CD1c-positive myeloid dendritic cell (primary cell): ENCODE measurements at regions not wholly inside any gene's neighbourhood (a gene's known extent, or its start where the extent isn't known, plus 50 kb on each side); places are given as distances from the start of the nearest gene placed in this dataset.
A peak's percentile ranks its signal among the peaks of the same experiment; 100 is the strongest.

Source experiments
- DNase-seq: peaks from one replicate; pipeline ENCODE4 v3.0.0-alpha.2; 2016; ENCODE audit errors: extremely low spot score

DNA sequence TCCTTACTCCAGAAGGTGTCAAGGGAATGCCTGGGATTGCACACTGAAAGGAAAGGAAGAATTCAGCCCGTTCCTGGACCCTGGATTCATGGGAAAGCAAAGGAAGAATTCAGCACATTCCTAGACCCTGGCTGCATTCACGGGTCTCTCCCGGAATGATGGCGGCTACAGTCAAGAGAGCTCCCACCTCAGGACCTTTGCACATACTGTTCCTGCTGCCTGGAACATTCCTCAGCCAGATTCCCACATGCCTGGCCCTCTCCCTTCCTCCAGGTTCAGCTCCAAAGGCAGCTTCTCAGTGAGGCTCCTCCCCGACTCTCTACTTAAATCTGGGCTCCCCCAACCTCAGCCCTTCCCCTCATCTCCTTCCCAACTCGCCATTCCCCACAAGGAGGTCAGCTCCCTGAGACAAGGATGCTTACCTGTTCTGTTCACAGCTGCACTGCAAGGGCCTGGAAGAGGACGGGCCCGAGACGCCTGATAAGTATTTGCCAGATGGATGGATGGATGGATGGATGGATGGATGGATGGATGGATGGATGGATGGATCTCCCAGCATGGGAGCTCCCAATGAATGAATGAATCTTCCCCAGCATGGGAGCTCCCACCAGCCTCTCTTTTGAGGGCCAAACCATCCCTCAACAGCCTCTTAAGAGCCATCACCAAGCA is 77.4 kb downstream of the NCOR2 start:
- no peak for DNase-seq

DNA sequence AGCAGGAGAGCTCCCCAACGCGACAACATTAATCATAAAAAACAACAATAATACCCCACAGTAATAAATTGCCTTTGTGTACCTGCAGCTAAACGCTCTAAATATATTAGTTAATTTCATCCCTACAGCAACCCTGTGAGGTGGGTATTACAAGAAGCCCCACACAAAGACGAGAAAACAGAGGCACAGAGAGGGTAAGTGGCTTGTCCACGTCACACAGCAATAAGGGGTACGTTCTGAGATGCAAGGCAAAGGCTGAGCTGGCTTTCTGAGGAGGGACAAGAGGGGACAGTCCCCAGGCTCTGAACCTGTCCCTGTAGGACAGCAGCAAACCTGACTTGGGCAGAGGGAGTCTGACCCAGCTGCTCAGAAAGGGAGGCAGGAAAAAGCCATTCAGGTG is 78.2 kb downstream of the NCOR2 start:
- no peak for DNase-seq

DNA sequence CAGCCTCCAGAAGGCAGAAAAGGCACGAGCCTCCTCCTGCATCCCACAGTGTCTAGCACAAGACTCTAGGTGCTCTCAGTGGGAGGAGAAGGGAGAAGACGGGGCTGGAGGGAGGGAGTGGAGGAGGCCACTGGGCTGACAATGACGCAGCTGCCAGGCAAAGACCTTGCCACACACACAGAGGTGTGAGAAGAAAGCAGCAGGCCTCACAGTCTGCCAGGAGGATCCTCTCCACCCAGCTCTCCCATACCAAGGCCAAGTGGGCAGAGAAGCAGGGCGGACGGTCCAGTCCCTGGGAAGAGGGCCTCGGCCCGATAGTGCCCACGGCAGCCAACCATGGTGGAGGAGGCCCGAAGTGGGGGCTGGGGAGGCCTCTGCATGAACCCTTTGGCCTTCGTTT is 78.9 kb downstream of the NCOR2 start:
- DNase-seq = no peak

DNA sequence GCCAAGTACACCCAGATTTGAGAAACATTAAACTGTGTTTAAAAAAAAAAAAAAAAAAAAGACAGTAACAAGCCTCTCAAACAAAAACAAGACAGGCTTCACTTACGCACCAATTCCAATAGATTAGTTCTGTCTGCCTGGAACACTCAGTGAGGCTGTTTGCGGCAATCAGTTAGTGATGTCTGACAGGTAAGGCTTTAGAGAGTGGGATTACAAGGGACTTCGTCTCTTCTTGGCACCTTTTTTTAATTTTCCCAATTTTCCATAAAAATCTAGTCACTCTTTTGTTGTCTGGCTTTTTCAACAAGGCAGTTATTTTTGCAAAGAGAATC is 79.6 kb downstream of the NCOR2 start:
- DNase-seq = no peak

DNA sequence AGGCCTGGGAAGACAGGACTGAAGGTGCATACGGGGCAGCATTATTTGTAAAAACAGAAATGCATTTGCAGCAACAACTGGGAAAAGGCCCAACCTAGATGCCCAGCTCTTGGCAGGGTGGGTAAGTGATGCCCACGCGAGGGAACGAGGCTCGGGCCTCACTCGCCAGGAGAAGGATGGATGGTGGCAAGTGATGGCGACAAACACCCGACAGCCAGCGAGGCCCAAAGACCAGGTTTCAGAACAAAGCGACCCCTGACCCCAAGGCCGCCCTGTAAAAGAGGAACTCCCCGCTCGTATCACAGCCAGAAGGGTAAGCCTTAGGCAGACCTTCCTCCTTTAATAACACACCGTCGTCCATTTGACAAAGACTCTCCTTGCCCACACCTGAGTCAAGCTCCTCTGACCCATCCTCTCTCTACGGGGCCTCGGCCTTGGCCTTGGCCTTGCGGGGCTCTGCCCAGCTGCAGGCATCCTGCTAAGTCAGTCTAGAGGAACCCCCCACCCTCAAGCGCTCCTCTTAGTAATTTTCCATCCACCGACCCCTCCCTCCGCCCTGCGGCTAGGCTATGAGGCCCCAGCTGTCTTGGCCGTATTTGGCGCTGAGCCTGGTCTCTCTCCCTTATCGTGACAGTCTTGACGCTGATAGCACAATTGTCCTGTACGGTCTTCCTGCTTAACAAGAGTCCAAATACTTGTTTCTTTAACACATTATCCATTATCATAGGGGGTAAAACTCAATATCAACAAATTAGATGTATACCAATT is 80.2 kb downstream of the NCOR2 start:
- no peak for DNase-seq

DNA sequence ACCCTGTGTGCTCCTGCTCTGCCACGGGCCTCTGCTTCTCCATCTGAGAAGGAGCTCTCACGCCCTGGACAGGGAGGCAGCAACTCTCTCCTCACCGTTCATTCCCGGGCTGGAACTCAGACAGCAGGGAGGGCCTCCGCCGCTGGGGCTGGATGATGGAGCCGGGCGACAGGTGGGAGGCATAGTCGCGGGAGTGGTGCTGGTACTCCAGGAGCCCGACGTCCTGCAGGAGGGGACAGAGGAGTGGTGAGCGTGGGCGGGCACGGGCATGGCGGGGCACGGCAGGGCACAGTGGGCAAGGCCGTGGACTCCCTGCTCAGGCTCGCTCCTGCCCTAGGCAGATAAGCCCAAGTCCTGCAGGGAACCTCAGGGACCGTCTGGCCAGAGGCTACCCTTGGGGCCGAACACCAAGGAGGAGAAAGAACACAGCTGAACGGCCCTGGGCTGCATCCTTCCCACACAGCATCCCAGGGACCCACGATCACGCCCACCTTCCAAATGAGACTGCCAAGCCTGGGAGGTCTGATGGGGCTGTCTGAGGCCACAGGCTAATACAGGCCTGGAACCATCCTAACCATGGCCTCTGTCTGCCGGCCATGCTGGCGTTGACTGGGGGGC is 81.0 kb downstream of the NCOR2 start:
- no peak for DNase-seq

DNA sequence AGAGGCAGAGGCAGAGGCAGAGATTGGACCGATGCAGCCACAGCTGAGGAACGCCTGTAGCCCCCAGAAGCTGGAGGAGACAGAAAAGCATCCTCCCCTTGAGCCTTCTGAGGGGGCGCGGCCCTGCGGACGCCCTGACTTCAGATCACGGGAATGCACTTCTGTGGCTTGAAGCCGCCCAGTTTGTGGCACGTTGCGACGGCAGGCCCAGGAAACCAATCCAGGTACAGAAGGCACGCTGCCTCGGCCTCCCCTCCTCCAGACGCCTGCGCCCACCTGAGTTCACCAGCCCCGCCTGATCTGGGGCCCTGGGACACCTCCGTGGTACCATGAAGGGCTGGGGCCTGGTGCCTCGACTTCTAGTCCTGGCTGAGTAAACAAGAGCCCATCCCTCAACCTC is 82.0 kb downstream of the NCOR2 start:
- no peak for DNase-seq

DNA sequence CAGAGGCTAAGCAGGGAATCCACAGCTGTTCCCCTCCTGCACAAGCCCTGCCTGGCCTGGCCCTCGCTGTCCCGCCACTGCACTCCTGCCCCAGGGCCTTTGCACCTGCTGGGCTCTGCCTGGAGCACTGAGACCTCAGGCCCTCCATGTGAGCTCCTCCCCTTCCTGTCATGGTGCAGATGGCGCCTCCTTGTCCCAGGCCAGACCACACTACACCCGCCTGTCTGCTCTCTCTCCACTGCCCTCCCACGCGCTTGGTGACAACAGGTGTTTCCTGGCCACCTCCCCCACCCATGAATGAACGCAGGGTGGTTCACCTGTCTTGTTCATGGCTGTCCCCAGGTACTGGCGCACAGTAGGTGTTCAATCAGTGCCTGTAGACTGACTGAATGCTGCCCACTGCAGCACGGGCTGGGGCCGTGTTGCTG is 82.9 kb downstream of the NCOR2 start:
- no peak for DNase-seq

DNA sequence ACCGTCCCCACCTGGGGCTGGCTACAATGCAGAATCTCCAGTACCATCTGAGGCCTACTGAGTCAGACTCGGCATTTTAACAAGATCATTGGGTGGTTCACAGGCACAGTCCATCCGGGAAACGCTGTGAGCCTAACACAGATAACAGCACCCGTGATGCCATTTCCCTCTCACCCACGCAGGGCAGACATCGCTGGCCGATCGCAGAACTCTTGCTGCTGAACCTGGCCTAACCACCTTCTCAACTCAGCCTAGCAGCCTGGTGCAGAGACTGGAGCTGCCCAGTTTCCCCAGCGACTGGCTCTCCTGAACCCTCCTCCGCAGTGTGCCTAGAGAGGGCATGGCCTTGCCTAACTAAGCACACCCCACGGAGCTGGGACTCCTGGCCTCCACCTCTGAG is 83.3 kb downstream of the NCOR2 start:
- no peak for DNase-seq

DNA sequence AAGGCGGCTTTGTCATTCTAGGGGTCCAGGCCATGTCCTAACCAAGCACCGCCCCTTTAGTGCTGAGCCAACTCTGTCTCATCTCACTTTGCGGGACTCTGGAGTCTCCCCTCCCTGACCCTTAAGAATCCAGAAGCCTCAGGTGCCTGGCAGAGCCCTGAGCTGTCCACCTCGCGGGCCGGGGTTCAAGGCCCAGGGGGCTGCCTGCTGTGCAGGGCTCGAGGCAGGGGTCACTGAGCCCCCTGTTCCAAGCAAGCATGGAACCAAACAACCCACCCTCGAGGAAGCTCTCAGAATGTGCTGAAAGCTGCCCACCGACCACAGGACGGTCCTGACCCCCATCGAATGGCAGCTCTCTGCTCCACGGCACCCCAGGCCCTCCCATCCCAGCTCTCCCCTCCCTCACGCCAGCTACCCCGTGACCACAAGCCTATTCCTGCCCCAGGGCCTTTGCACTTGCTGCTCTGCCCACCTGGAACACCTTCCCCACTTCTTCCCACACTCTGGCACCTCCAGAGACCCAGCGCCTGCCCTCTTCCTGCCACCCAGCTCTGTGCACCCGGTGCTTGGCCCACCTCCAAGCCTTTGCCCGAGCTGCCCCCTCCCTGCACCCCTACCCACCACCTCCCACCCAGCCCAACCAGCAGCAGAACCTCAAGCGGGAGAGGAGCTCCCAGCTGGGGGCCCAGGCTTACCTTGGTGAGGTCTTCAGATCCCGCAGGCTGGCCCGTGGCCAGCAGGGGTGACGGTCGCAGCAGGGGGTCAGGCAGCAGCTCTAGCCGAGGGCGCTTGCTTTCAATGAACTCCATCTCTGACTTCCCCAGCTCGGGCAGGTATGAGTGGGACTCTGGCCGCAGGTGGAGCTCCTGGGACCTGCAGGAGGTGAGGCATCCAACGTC is 84.3 kb downstream of the NCOR2 start:
- no peak for DNase-seq

DNA sequence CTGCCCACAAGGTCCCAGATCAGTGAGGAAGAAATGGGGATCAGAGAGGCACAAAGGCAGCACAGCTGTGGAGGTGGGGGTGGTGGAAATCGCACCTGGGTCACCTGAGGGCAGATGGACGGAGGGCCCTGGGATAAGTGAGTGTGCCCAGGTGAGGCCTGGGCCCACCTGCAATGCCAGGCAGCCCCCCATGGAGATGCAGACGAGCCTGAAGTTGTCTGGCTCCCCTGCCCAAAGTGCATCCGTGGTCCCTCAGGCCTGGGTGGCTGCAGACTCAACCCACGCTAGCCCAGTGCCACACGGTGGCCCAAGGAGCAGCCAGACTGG is 84.9 kb downstream of the NCOR2 start:
- no peak for DNase-seq

DNA sequence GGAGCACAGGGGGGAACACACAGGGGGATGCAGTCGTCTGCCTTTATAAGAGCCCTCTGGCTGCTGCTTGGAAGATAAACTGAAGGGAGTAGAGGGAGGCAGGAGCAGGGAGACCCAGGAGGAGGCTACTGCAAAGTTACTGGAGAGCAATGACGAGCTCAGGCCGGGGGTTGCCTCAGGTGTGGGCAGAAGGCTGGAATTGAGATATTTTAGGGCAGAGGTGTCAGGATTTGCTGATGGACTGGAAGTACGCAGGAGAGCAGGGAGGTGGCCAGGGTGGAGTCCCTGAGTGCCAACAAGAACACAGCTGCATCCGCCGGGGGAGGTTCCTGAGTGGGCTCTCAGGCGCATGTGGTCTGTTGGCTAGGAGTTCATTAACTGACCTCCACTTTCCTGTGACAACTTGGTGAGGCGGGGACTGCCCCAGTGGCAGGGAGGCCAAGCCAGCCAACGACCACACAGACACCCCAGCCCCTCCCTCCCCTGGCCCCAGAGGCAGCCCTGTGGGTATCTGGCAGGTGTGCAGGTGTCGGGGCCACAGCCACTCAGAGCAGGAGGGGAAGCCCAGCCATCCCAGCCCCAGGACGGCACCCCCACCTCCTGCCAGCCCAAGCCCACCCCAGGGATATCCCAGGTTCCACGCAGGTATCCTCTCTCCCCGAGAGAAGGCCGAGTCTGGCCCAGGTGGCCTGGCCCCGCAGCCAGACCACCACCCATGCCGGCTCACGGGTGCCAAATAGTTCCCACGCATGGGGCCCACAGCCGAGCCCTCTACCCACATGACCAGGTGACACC is 85.4 kb downstream of the NCOR2 start:
- DNase-seq = no peak

DNA sequence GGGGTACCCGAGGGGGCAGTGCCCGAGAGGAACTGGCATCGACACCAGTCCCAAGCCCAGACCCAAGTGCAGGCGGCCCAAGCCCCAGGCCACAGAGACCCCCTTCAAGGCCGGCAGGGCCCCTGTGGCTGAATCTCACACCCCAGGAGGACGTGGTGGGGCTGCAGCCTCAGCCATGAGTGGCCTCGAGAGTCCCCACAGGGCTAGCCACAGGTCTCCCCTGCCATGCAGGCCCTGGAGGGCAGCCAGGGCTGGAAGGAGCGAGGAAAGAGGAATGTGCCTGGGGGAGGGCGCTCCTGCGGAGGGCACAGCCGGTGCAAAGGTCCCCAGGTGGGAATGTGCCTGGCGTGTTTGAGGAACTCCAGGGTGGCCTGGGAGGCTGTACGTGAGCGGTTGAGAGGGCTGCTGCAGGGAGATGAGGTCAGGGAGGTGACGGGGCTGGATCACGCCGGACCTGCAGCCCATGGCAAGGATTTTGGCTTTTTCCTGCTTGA is 86.1 kb downstream of the NCOR2 start:
- no peak for DNase-seq

DNA sequence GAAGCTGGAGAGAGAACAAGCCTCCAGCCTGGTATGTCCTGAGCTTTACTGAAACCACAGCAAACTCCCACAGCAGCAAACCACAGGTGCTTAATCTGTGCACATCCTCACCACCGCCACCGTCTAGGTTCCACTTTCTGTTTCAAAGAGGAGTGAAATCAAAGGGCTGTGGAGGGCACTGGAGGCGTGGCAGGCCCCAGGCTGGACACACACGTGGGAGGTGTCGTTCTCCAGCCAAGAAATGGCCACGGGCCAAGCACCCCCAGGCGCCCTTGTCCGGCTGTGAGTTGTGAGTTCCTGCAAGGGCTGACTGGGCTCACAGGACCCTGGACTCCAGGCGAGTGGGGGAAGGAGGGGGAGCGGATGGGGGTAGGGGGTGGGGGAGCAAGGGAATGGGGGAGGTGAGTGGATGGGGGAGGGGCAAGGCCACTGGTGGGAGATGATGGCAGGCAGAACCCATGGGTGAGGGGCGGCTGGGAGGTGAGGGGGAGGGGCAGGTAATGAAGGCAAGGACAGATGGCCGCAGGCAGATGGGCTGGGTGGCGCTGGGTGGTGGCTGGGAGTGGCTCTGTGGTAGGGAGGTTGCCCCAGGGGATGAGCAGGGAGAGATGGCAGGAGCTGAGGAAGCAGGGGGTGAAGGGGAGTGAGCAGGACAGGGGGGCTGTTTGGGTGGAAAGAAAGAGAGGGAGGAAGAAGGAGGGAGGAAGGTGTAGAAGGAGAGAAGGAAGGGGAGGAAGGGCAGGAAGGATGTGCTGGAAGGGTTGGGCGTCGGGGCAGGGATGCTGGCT is 86.7 kb downstream of the NCOR2 start:
- DNase-seq = peak; percentile 41

DNA sequence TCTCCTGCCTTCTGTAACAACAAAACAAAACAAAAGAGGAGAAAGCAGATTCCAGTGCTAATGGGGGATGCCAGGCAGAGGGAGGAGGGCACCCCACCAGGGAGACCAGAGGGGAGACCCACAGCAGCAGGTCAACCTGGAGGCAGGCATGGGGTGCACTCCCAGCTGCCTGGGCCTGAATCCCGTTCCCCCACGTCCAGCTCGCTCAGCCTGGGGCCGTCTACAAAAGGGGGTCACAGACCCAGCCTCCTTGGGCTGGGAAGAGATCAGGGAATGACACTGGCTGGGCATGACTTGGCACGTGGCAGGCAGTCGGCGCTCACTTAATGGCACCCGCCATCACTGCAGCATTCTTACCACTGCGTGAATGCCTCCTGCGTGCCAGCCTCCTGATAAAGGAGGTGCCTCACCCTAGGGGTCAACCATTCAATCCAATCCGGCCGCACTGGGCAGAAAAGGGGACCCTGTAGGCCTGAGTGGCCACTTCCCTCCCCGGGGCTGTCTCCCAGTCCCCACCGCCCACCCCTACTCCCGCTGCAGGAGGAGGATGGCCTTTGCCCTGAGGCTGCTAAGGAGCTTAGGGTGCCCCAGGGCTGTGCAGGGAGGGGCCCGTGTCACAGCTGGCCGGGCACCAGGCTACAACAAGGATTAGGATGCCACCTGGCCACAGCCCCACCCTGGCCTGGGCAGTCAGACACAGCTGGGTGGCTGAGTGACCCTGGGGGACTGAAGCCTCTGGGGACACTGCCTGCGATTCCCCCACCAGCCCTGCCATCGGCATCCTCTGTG is 87.5 kb downstream of the NCOR2 start:
- no peak for DNase-seq

DNA sequence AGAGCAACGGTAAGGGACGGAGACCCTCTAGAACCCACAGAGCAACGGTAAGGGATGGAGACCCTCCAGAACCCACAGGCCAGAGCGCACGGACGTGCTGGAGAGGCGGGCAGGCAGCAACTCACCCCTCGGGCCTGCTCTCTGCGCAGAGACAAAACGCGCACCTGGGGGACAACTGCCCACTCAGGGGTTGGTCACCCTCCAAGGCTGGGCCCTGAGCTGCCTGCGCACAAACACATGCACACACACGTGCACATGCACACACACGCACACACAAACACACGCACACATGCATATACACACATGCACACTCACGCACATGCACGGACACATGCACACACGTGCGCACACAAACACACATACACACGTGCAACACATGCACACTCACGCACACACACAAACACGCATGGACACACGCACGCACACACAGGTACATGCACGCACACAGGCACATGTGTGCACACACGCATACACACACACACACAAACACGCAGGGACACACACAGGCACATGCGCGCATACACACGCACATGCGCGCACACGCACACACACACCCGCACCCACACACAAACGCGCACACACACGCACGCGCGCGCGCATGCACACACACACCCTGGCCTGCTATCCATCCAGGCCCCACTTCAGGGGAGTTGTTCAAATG is 88.3 kb downstream of the NCOR2 start:
- no peak for DNase-seq

DNA sequence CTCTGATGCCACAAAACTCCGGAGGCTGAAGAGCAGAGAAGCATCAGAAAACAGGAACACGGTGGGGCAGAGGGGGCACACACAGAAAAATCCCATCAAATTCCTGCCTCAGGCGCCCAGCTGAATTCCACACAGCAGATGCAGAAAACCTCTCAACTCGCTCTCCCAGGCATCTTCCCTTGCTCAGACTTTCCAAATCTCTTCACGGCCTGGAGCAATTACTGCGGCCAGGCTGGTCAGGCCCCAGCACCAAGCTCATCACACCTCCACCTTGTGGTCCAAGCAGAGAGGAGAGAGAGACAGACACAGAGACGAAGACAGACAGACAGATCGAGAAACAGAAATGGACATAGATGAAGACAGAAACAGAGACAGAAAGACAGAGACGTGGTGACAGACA is 89.0 kb downstream of the NCOR2 start:
- no peak for DNase-seq

DNA sequence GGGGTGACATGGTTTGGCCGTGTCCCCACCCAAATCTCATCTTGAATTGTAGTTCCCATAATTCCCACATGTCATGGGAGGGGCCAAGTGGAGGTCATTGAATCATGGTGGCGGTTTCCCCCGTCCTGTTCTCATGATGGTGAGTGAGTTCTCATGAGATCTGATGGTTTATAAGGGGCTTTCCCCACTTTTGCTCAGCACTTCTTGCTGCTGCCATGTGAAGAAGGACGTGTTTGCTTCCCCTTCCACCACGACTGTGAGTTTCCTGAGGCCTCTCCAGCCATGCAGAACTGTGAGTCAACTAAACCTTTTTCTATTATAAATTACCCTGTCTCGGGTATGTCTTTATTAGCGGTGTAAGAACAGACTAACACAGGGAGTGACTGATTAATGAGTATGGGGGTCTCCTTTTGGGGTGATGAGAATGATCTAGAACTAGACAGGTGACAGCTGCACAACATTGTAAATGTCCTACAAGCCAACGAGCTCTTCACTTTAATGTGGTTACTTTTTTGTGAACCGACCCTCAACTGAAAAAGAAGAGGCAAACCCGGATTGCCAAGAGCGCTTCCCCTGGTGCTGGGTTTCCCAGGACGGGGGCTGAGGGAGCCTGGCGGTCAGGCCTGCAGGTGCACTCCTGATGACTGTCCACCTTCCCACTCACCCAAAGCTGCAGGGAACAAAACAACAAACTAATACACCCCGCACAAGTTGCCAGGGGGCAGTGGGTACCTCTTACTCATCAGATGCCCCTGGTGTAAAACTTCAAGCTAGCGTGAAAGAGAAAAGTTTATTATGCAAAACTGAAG is 90.1 kb downstream of the NCOR2 start:
- peak; percentile 53 for DNase-seq
